Endodermal cell (in vitro differentiated cells): ENCODE measurements at regions not wholly inside any gene's neighbourhood (a gene's known extent, or its start where the extent isn't known, plus 50 kb on each side); places are given as distances from the start of the nearest gene placed in this dataset.
"Not testable (repeated sequence)": the region's sequence is repeated elsewhere in the genome, so short reads cannot be mapped to it uniquely, and the experiment has no call there.

Source experiments
- DNase-seq: peaks from one replicate; pipeline ENCODE4 v3.0.0-alpha.2; 2017
- H3K27ac ChIP-seq: 2 replicates; pipeline ENCODE4 v1.5.1; 2013; ENCODE audit warnings: mild to moderate bottlenecking, low read depth, low read length, moderate library complexity
- H3K27me3 ChIP-seq: 2 replicates; pipeline ENCODE4 v1.6.1; 2013; ENCODE audit warnings: mild to moderate bottlenecking, low read length, moderate library complexity; ENCODE audit not compliant: insufficient read depth, control insufficient read depth, poor library complexity, severe bottlenecking
- H3K36me3 ChIP-seq: 2 replicates; pipeline ENCODE4 v1.7.0; 2013; ENCODE audit warnings: mild to moderate bottlenecking, low read length, moderate library complexity; ENCODE audit not compliant: control insufficient read depth, insufficient read depth
- H3K4me1 ChIP-seq: one replicate; pipeline ENCODE4 v1.7.0; 2013; ENCODE audit warnings: low read length; ENCODE audit not compliant: control insufficient read depth, insufficient read depth
- H3K4me3 ChIP-seq: 2 replicates; pipeline ENCODE4 v1.5.1; 2013; ENCODE audit warnings: mild to moderate bottlenecking, low read length, moderate library complexity
- H3K9ac ChIP-seq: 2 replicates; pipeline ENCODE4 v1.6.1; 2013; ENCODE audit warnings: mild to moderate bottlenecking, low read length, moderate library complexity; ENCODE audit not compliant: poor library complexity, severe bottlenecking; ENCODE audit errors: extremely low read depth
- H3K9me3 ChIP-seq: 2 replicates; pipeline ENCODE4 v1.6.1; 2013; ENCODE audit warnings: mild to moderate bottlenecking, low read length, moderate library complexity; ENCODE audit not compliant: control insufficient read depth
- H3K27ac Mint-ChIP-seq: 2 replicates; pipeline ENCODE4 v1.8.0; 2020; ENCODE audit warnings: mixed read lengths
- H3K27me3 Mint-ChIP-seq: 2 replicates; pipeline ENCODE4 v1.8.0; 2021; ENCODE audit warnings: mild to moderate bottlenecking, mixed read lengths; ENCODE audit not compliant: insufficient read depth
- H3K36me3 Mint-ChIP-seq: 2 replicates; pipeline ENCODE4 v1.8.0; 2020; ENCODE audit warnings: low read depth, mixed read lengths
- H3K4me1 Mint-ChIP-seq: 2 replicates; pipeline ENCODE4 v1.8.0; 2020; ENCODE audit warnings: mixed read lengths
- H3K4me3 Mint-ChIP-seq: 2 replicates; pipeline ENCODE4 v1.8.0; 2020; ENCODE audit warnings: mild to moderate bottlenecking, moderate library complexity, mixed read lengths
- H3K9me3 Mint-ChIP-seq: 2 replicates; pipeline ENCODE4 v1.8.0; 2020; ENCODE audit warnings: mild to moderate bottlenecking, mixed read lengths
- CTCF ChIP-seq: fragments of 200-600 bp; sonication (generic); conservative IDR thresholded peaks from 2 replicates; pipeline ENCODE4 v1.5.0; 2021; ENCODE audit warnings: antibody characterized with exemption, mild to moderate bottlenecking
- WGBS, 2 experiments: methylation state at CpG; one replicate each; pipeline versions ENCODE4 v1.1.5 to v1.1.7; 2013; ENCODE audit warnings: missing lambda C conversion rate in 2 of 2, mixed read lengths in 1 of 2; ENCODE audit not compliant: insufficient coverage in 1 of 2, insufficient read length in 1 of 2; 5-methylcytosine and 5-hydroxymethylcytosine counted together

DNA sequence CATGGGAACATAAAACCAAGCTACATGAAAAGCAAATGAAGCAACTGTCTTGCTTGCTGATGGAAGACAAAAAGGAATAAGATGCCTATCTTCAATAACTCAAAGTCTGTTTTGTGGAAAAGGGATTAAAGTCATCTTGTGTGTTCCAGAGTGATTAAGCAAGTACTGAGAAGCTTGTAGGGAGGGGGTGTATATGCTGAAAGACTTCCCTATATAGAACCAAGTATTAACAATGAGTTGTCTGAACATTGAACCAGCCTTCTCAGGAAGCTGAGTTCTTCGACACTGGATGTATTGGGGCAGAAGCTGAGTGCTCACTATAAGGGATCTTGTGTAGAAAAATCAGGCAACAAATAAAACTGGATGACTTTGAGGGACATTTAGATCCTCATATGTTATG lies 451.8 kb downstream of the CD83 start:
- H3K36me3 Mint-ChIP-seq = no peaks in the 10 kb centered on the region
- DNase-seq = no peak
- H3K27me3 Mint-ChIP-seq = peaks cover 3% of the 10 kb centered on the region
- TF ChIP-seq CTCF = no peak
- H3K9ac ChIP-seq = no peak overlapping the region
- peaks cover 8% of the 10 kb centered on the region for H3K4me1 ChIP-seq
- peaks cover 4% of the 10 kb centered on the region for H3K9me3 Mint-ChIP-seq
- no peak overlapping the region for H3K4me3 Mint-ChIP-seq
- H3K27ac ChIP-seq = no peak overlapping the region
- H3K9me3 ChIP-seq = no peaks in the 10 kb centered on the region
- no peak overlapping the region for H3K27ac Mint-ChIP-seq
- H3K36me3 ChIP-seq = no peaks in the 10 kb centered on the region
- 89 to 97% methylated on average over 1 of the region's 1 CpG for WGBS, 2 experiments
- H3K4me1 Mint-ChIP-seq = peaks cover 32% of the 10 kb centered on the region
- no peaks in the 10 kb centered on the region for H3K27me3 ChIP-seq
- H3K4me3 ChIP-seq = no peak overlapping the region

GRCh38 chr6:14569874-14570273 lies 452.3 kb downstream of the CD83 start:
- H3K4me1 Mint-ChIP-seq = peaks cover 33% of the 10 kb centered on the region
- H3K27ac ChIP-seq, H3K9me3 Mint-ChIP-seq, H3K27me3 Mint-ChIP-seq, H3K9me3 ChIP-seq, DNase-seq, H3K9ac ChIP-seq, H3K27me3 ChIP-seq, H3K4me3 Mint-ChIP-seq, H3K4me3 ChIP-seq, H3K4me1 ChIP-seq, H3K27ac Mint-ChIP-seq, H3K36me3 ChIP-seq, H3K36me3 Mint-ChIP-seq: not testable (repeated sequence)
- 95 to 100% methylated on average over 1 to 5 of the region's 5 CpGs for WGBS, 2 experiments

GRCh38 chr6:14571001-14571400 lies 453.4 kb downstream of the CD83 start:
- no peak for DNase-seq
- H3K9ac ChIP-seq = no peak overlapping the region
- H3K27ac ChIP-seq = no peak overlapping the region
- Mint-ChIP-seq H3K9me3 (no peaks in the 10 kb centered on the region), H3K27me3 (peaks cover 3% of the 10 kb centered on the region), H3K4me1 (peaks cover 33% of the 10 kb centered on the region), H3K27ac (no peak overlapping the region), H3K4me3 (no peak overlapping the region), H3K36me3 (no peaks in the 10 kb centered on the region)
- H3K9me3 ChIP-seq = no peaks in the 10 kb centered on the region
- H3K27me3 ChIP-seq = no peaks in the 10 kb centered on the region
- WGBS, 2 experiments = 95 to 100% methylated on average over 1 to 8 of the region's 8 CpGs
- H3K4me1 ChIP-seq = peaks cover 8% of the 10 kb centered on the region
- TF ChIP-seq CTCF = no peak
- H3K4me3 ChIP-seq = no peak overlapping the region
- no peaks in the 10 kb centered on the region for H3K36me3 ChIP-seq

- no peak overlapping the region for H3K27ac Mint-ChIP-seq
- WGBS, 2 experiments = 92% methylated on average over 6 to 7 of the region's 7 CpGs
- no peak for TF ChIP-seq CTCF
- no peak for DNase-seq
- no peak overlapping the region for H3K4me3 Mint-ChIP-seq
- H3K4me1 Mint-ChIP-seq = peaks cover 33% of the 10 kb centered on the region
- H3K27me3 ChIP-seq = no peaks in the 10 kb centered on the region
- no peak overlapping the region for H3K9ac ChIP-seq
- H3K9me3 Mint-ChIP-seq = peaks cover 3% of the 10 kb centered on the region
- no peak overlapping the region for H3K4me3 ChIP-seq
- H3K36me3 Mint-ChIP-seq = no peaks in the 10 kb centered on the region
- H3K36me3 ChIP-seq = no peaks in the 10 kb centered on the region
- no peak overlapping the region for H3K27ac ChIP-seq
- peaks cover 3% of the 10 kb centered on the region for H3K27me3 Mint-ChIP-seq
- H3K4me1 ChIP-seq = peaks cover 8% of the 10 kb centered on the region
- no peaks in the 10 kb centered on the region for H3K9me3 ChIP-seq
Measured at GRCh38 chr6:14571746-14572145, 454.2 kb downstream of the CD83 start.
